Activated naive CD8-positive, alpha-beta T cell treated with anti-CD3 and anti-CD28 coated beads for 36 hours (primary cell): ENCODE measurements at regions not wholly inside any gene's neighbourhood (a gene's known extent, or its start where the extent isn't known, plus 50 kb on each side); places are given as distances from the start of the nearest gene placed in this dataset.

ENCODE experiments used
- DNase-seq: peaks from one replicate; pipeline ENCODE4 v3.0.0; 2021
- H3K27ac Mint-ChIP-seq: one replicate; pipeline ENCODE4 v1.8.0; 2022; ENCODE audit warnings: mild to moderate bottlenecking, moderate library complexity, mixed read lengths
- H3K27me3 Mint-ChIP-seq: one replicate; pipeline ENCODE4 v1.8.0; 2022; ENCODE audit warnings: mild to moderate bottlenecking, mixed read lengths
- H3K36me3 Mint-ChIP-seq: one replicate; pipeline ENCODE4 v1.8.0; 2021; ENCODE audit warnings: mild to moderate bottlenecking, mixed read lengths
- H3K4me1 Mint-ChIP-seq: one replicate; pipeline ENCODE4 v1.8.0; 2021; ENCODE audit warnings: mixed read lengths
- H3K4me3 Mint-ChIP-seq: one replicate; pipeline ENCODE4 v1.8.0; 2022; ENCODE audit warnings: mild to moderate bottlenecking, moderate library complexity, mixed read lengths
- H3K9me3 Mint-ChIP-seq: one replicate; pipeline ENCODE4 v1.8.0; 2022; ENCODE audit warnings: mixed read lengths

DNA sequence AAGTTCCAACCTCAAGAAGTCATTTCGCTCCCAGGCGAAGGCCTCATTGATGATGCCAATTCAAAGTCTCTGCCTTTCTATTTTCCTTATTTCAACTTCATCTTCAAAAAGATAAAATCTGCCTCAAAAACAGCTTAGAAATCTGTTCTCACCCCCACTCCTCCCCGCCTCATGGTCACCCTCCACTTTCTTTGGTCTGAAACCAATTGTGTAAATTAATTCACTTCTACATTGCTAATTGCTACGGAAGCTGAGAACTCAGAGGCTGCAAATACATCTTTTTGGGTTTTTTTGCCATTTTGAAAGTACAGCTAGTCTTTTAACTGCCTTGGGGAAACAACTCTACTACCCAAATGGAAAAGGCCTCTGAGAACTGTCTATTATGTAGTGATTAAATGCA is 350.0 kb upstream of the SLC24A2 start:
- Mint-ChIP-seq H3K4me3 (no peak overlapping the region), H3K9me3 (no peaks in the 10 kb centered on the region), H3K27me3 (peaks cover 2% of the 10 kb centered on the region), H3K4me1 (peaks cover 1% of the 10 kb centered on the region), H3K27ac (no peak overlapping the region), H3K36me3 (no peaks in the 10 kb centered on the region)
- DNase-seq = no peak

DNA sequence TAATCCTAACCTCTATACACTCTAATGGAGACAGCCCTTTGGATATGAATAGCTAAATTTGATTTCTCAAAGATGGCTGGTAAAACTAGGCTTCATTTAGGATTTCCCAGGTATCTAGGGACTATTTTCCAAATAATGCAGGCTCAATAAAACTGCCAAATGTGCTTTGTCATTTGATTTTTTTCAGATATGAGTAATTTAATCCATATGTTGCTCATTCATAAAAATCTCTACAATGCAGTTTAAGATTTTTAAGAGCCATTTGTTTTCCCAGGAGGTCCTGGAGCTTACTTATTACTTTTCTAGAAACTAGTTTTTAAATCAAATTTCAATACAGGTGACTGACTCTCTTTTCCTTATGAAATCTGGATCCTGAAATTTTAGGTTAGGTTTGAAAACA is 349.3 kb upstream of the SLC24A2 start:
- Mint-ChIP-seq H3K4me3 (no peak overlapping the region), H3K4me1 (no peaks in the 10 kb centered on the region), H3K9me3 (no peaks in the 10 kb centered on the region), H3K27ac (no peak overlapping the region), H3K36me3 (no peaks in the 10 kb centered on the region), H3K27me3 (no peaks in the 10 kb centered on the region)
- no peak for DNase-seq

DNA sequence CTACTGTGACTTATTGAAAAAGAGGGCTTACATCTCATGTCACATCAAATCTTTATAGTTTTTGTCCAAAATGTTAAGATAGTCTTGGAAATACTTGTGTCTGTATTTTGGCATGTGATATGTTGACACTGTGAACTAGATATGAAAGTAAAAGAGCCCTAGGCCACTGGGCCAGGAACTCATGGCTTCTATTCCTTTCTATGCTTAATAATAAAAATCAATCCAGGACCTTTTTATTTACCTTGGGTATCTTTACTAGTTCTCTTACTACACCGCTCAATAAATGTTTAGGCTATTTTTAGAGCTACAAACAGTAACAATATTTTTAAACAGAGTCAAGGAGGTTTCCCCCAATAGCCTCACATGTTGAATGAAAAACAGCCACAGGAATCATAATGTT is 348.6 kb upstream of the SLC24A2 start:
- no peak for DNase-seq
- Mint-ChIP-seq H3K27me3 (no peaks in the 10 kb centered on the region), H3K4me3 (no peak overlapping the region), H3K27ac (no peak overlapping the region), H3K36me3 (no peaks in the 10 kb centered on the region), H3K9me3 (no peaks in the 10 kb centered on the region), H3K4me1 (no peaks in the 10 kb centered on the region)

DNA sequence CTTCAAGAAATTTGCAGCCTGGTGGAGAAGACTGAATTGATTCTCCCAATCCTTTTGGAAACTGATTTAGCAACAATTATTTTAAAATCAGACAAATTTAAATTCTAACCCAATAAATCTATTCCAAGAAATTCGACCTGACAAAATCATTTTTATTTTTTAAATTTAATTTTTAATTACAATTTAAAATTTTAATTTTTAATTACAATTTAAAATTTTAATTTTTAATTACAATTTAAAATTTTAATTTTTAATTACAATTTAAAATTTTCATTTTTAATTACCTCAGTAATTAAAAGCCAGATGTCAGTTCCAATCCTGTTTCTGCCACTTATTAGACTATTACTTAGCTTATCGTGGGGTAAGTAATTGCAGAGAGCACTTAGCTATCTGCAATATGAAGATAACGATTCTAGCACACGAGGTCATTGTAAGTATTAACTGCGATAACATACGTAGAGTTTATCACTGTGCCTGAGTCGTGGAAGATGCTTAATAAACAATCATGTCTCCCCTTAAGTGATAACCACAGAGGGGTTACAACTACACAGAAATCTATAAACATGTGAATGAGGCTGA is 346.4 kb upstream of the SLC24A2 start:
- Mint-ChIP-seq H3K4me1 (no peaks in the 10 kb centered on the region), H3K4me3 (no peak overlapping the region), H3K9me3 (no peaks in the 10 kb centered on the region), H3K27ac (no peak overlapping the region), H3K36me3 (no peaks in the 10 kb centered on the region), H3K27me3 (no peaks in the 10 kb centered on the region)
- no peak for DNase-seq

DNA sequence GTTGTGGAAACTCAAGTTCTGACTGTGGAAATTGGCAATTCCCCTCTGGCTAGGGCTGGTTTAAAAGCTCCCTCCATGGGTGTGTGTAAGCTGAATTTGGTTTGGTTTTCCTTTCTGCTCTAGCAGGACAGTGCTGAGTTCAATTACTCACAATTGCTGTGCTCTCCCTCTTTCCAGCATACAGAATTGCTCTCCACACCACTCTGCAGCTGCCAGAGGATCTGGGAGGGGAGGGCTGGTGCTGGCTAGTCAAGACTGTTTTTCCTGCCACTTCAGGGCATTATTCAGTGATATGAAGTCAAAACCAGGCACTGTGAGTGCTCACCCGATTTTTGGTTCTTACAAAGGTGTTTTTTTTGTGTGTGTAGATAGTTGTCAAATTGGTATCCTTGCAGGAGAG is 336.9 kb upstream of the SLC24A2 start:
- DNase-seq = no peak
- Mint-ChIP-seq H3K27me3 (peaks cover 7% of the 10 kb centered on the region), H3K4me3 (no peak overlapping the region), H3K9me3 (peaks cover 3% of the 10 kb centered on the region), H3K27ac (no peak overlapping the region), H3K4me1 (peaks cover 2% of the 10 kb centered on the region), H3K36me3 (no peaks in the 10 kb centered on the region)

DNA sequence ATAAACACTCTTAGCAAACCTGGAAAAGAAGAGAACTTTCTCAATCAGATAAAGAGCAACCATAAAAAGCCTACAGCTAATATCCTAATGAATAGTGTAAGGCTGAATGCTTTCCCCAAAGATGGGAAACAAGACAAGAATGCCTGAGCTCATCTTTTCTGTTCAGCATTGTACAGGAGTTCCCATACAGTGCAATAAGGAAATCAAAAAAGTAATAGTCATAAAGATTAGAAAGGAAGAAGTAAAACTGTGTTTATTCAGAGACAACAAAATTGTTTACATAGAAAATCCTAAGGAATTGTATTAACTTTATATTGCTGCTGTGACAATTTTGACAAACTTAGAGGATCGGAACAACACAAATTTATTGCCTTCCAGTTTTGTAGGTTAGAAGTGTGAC is 330.7 kb upstream of the SLC24A2 start:
- Mint-ChIP-seq H3K27ac (no peak overlapping the region), H3K4me3 (no peak overlapping the region), H3K27me3 (no peaks in the 10 kb centered on the region), H3K9me3 (peaks cover 12% of the 10 kb centered on the region), H3K36me3 (peaks cover 9% of the 10 kb centered on the region), H3K4me1 (no peaks in the 10 kb centered on the region)
- no peak for DNase-seq

DNA sequence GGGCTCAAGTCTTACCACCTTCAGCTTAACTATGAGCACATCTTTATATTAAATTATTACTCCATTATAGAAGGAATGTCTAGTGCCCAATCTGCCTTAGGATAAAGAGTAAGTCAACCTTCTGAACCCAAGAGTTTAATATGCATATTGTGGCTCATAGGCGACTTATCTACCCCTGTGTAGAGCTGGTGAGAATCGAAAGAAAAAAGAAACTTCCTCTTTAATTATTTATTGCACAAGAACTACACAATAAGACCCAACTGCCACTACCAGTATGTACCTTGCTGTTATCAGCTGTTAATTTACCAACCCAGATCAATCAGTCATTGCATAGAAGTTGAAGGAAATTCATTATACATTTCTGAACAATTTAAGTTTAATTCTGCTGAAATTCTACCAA is 329.1 kb upstream of the SLC24A2 start:
- H3K9me3 Mint-ChIP-seq = peaks cover 16% of the 10 kb centered on the region
- H3K4me1 Mint-ChIP-seq = no peaks in the 10 kb centered on the region
- DNase-seq = no peak
- no peaks in the 10 kb centered on the region for H3K27me3 Mint-ChIP-seq
- H3K4me3 Mint-ChIP-seq = no peak overlapping the region
- H3K36me3 Mint-ChIP-seq = peaks cover 9% of the 10 kb centered on the region
- H3K27ac Mint-ChIP-seq = no peak overlapping the region

DNA sequence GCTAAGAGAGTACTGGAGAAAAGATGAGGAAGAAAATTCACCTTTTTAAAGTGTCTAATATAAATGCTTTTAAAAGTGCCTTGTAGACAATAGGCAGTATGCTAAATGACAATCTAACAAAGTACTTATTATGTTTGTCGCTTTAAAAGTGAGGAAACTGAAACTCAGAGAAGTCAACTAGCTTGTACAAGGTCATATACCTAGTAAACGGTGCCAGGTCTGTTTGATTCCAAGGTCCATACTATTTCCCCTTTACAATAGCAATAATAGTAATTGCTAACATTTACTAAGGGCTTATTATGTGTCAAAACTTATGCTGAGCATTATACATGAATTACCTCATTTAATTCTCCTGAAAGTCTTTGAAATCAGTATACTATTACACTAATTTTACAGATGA is 328.6 kb upstream of the SLC24A2 start:
- no peaks in the 10 kb centered on the region for H3K27me3 Mint-ChIP-seq
- H3K9me3 Mint-ChIP-seq = peaks cover 16% of the 10 kb centered on the region
- H3K4me3 Mint-ChIP-seq = no peak overlapping the region
- H3K36me3 Mint-ChIP-seq = peaks cover 9% of the 10 kb centered on the region
- H3K4me1 Mint-ChIP-seq = no peaks in the 10 kb centered on the region
- no peak for DNase-seq
- no peak overlapping the region for H3K27ac Mint-ChIP-seq

DNA sequence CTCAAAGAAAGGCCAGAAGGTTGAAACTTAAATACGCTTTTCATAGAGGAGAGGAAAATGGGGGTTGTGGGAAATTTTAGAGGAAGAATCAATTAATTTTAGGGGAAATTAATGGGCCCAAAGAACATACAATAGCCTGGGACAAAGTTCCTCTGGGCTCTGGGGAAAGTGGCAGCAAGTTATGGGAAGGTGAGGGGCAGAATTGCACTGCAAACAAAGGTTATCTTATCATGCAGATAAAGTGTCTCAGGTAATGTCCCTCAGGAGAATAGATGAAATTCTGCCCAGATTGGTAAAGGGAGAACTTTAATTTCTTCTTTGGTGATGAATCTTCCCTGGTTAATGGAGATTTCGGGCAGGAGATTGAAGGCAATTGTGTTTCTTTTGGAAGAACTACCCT is 326.1 kb upstream of the SLC24A2 start:
- Mint-ChIP-seq H3K27me3 (no peaks in the 10 kb centered on the region), H3K4me3 (no peak overlapping the region), H3K4me1 (no peaks in the 10 kb centered on the region), H3K27ac (no peak overlapping the region), H3K36me3 (peaks cover 9% of the 10 kb centered on the region), H3K9me3 (peaks cover 16% of the 10 kb centered on the region)
- no peak for DNase-seq

DNA sequence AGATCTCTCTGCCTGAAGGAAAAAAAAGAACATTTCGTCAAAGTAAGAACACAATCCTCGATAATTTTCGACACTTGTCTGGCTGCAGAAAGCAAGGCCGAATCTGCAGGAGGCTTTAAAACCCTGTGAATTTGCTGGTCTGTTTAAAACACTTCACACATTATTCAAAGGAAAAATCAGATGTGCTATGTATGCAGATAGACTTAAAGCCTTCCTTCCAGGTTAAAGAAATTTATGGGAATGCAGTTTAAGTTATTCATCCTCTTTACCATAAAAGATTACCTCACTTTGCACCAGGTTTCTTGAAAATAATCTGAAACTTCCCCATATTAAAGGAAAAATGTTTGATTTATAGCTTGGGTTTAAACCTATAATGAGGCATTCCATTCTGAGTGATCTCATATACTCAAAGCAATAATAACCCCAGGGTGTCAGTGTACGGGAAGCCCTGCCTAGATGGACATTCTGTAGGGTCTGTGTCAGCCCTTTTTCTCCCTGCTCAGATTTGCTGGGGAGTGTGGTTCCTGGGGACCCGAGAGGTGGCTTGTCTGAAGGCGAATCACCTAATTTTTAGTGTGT is 323.5 kb upstream of the SLC24A2 start:
- Mint-ChIP-seq H3K4me1 (no peaks in the 10 kb centered on the region), H3K27ac (no peak overlapping the region), H3K27me3 (no peaks in the 10 kb centered on the region), H3K4me3 (no peak overlapping the region), H3K9me3 (peaks cover 17% of the 10 kb centered on the region), H3K36me3 (peaks cover 9% of the 10 kb centered on the region)
- no peak for DNase-seq

DNA sequence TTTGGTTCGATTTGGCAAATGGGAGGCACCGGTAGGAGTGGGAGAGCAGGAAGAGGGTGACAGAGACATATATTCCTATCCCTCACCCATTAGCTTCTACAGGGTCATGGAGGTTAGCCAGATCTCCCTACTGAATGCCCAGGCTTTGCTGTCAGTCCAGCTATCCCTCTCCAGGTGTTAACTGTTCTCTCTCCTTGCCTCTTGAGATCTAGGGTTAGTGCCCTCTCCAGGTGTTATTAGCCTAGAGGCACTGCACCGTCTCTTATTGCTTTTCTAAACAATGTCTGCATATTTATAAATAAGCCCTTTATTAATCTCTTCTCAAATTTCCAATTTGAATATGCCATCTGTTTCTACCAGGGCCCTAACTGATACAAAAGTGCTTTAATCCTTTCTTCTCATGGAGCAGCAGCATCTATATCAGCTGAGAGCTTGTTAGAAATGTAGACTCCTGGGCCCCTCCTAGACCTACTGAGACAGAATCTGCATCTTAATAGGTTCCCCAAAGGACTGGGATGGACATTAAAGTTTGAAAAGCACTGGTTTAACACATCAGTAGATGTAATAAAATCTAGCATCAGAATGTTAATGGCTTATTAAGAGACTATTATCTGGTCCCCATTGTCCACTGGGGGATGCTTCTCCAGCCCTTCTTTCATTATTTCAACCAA is 322.5 kb upstream of the SLC24A2 start:
- H3K4me3 Mint-ChIP-seq = no peak overlapping the region
- no peaks in the 10 kb centered on the region for H3K27me3 Mint-ChIP-seq
- no peaks in the 10 kb centered on the region for H3K4me1 Mint-ChIP-seq
- H3K9me3 Mint-ChIP-seq = peaks cover 16% of the 10 kb centered on the region
- H3K27ac Mint-ChIP-seq = no peak overlapping the region
- H3K36me3 Mint-ChIP-seq = peaks cover 9% of the 10 kb centered on the region
- no peak for DNase-seq

DNA sequence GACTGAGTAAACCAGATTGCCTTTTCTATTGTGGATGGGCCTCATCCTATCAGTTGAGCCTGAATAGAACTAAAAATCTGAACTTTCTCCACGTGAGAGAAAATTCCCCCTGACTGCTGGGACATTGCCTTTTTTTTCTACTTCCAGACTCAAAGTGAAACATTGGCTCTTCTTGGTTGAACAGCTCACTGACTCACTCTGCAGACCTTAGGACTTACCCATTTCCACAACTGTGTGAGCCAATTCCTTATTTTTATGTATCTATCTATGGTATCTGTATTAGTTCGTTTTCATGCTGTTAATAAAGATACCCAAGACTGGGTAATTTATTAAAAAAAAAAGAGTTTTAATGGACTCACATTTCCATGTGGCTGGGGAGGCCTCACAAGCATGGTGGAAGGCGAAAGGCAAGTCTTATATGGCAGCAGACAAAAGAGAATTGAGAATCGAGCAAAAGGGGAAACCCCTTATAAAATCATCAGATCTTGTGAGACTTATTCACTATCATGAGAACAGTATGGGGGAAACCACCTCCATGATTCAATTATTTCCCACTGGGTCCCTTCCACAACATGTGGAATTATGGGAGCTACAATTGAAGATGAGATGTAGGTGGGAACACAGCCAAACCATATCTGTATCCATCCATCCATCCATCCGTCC is 306.7 kb upstream of the SLC24A2 start:
- H3K9me3 Mint-ChIP-seq = peaks cover 16% of the 10 kb centered on the region
- no peaks in the 10 kb centered on the region for H3K4me1 Mint-ChIP-seq
- peaks cover 8% of the 10 kb centered on the region for H3K36me3 Mint-ChIP-seq
- no peak for DNase-seq
- H3K27ac Mint-ChIP-seq = no peak overlapping the region
- no peak overlapping the region for H3K4me3 Mint-ChIP-seq
- H3K27me3 Mint-ChIP-seq = no peaks in the 10 kb centered on the region

DNA sequence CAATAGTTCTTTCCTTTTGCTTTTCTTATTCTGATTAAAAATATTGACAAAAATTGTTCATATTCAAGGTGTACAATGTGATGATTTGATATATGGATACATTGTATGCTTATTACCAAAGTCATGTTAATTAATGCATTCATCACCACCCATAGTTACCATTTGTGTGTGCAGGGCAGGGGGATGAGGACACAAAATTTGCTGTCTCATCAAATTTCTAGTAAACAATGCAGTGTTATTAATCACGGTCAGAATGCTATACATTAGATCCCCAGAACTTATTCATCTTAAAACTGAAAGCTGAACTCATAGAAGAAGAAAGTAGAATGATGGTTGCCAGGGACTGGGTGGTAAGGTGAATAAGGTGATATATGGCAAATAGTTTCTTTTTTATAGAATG is 303.7 kb upstream of the SLC24A2 start:
- Mint-ChIP-seq H3K4me1 (no peaks in the 10 kb centered on the region), H3K27ac (no peak overlapping the region), H3K36me3 (peaks cover 10% of the 10 kb centered on the region), H3K27me3 (no peaks in the 10 kb centered on the region), H3K9me3 (peaks cover 19% of the 10 kb centered on the region), H3K4me3 (no peak overlapping the region)
- DNase-seq = no peak

DNA sequence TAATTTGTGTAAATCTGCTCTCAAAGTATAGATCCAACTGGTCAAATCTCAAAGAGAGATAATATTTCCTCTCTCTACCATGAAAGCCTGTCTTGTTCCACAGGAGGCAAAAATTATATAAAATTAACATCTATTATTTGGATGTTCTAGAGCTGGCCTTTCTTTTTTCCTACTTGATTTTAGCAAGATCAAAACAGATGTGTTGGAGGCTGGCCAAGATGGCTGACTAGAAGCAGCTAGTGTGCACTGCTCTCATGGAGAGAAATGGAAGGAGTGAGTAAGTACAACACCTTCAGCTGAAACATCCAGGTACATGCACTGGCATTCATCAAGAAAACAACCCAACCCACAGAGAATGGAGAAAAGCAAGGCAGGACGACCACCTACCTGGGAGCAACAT is 298.6 kb upstream of the SLC24A2 start:
- Mint-ChIP-seq H3K9me3 (peaks cover 16% of the 10 kb centered on the region), H3K4me3 (no peak overlapping the region), H3K36me3 (peaks cover 10% of the 10 kb centered on the region), H3K27me3 (no peaks in the 10 kb centered on the region), H3K4me1 (no peaks in the 10 kb centered on the region), H3K27ac (no peak overlapping the region)
- no peak for DNase-seq

DNA sequence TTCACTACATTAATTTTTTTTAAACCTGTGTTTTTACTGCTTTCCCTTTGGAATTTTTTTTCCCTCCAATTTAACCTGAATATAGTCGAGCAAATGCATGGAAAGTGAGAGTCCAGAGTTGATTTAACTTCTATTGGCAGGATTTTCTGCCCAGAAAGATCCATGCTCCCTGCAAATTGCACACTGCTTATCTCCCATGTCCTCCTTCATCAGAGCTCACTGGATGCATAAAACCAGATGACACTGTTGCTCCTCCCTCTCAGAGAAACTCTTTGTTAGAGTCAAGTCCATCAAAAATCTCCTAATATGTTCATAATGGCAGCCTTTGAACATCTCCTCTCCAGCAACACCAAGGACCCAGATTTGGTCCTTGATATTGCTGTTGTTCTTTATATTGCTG is 297.0 kb upstream of the SLC24A2 start:
- Mint-ChIP-seq H3K4me1 (no peaks in the 10 kb centered on the region), H3K27ac (no peak overlapping the region), H3K4me3 (no peak overlapping the region), H3K36me3 (peaks cover 5% of the 10 kb centered on the region), H3K27me3 (no peaks in the 10 kb centered on the region), H3K9me3 (peaks cover 7% of the 10 kb centered on the region)
- no peak for DNase-seq

DNA sequence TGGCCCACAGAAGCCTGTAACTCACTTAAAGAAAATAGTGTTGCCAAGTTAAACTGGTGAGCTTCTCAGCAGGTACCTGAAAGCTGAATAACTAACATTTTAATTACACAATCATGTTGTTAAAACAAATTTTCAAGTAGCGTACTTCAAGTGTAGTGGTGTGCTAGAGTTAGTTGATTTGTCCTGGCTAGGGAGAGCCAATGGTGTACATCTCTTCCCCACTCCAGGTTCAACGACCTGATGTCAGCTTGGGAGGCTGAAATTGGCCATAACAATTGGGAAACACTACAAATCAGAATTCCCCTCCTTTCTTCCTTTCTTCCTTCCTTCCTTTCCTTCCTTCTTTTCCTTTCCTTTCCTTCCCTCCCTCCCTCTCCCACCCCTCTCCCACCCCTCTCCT is 295.3 kb upstream of the SLC24A2 start:
- H3K4me1 Mint-ChIP-seq = no peaks in the 10 kb centered on the region
- H3K27me3 Mint-ChIP-seq = no peaks in the 10 kb centered on the region
- H3K36me3 Mint-ChIP-seq = no peaks in the 10 kb centered on the region
- H3K9me3 Mint-ChIP-seq = no peaks in the 10 kb centered on the region
- H3K27ac Mint-ChIP-seq = no peak overlapping the region
- DNase-seq = no peak
- H3K4me3 Mint-ChIP-seq = no peak overlapping the region
